ENCODE measurements at regions not wholly inside any gene's neighbourhood (a gene's known extent, or its start where the extent isn't known, plus 50 kb on each side); places are given as distances from the start of the nearest gene placed in this dataset.

GRCh38 chr4:14465507-14465906, 536.8 kb upstream of the CPEB2 start:
- H3K36me3 ChIP-seq (ENCODE audit: control insufficient read depth, insufficient read depth, low read length), result no peaks in the 10 kb centered on the region
- H3K27me3 ChIP-seq (ENCODE audit: control insufficient read depth, insufficient read depth, low read length), result no peaks in the 10 kb centered on the region
- H3K27ac ChIP-seq (ENCODE audit: low read depth, low read length), result no peak overlapping the region
- H3K4me1 ChIP-seq (ENCODE audit: control insufficient read depth, insufficient read depth, low read length), result no peaks in the 10 kb centered on the region
- H3K9ac ChIP-seq (ENCODE audit: low read length), result no peak overlapping the region
- H3K4me3 ChIP-seq (ENCODE audit: low read length), result no peak overlapping the region

DNA sequence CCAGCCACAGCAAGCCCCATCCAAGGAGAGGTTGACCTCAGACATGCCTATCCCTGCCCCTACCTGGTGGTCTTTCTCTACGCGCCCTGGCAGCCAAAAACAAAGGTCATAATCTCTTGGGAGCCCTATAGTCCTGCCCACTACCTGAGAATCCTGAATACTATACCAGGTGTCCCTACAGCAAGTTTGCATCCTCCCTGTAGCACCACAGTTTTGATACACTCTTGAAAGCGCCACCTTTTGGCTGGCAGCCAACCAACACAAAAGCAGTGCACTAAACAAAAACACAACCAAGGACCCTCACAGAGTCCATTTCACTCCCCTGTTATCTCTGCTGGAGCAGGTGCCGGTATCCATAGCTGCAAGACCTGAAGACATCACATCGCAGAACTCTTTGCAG, 523.8 kb upstream of the CPEB2 start:
- Histone ChIP-seq H3K9ac (ENCODE audit: low read length) (no peak overlapping the region), H3K27me3 (ENCODE audit: control insufficient read depth, insufficient read depth, low read length) (no peaks in the 10 kb centered on the region), H3K27ac (ENCODE audit: low read depth, low read length) (no peak overlapping the region), H3K4me3 (ENCODE audit: low read length) (no peak overlapping the region), H3K36me3 (ENCODE audit: control insufficient read depth, insufficient read depth, low read length) (no peaks in the 10 kb centered on the region), H3K4me1 (ENCODE audit: control insufficient read depth, insufficient read depth, low read length) (no peaks in the 10 kb centered on the region)

- no peak overlapping the region for H3K4me3 ChIP-seq (ENCODE audit: low read length)
- H3K27me3 ChIP-seq (ENCODE audit: control insufficient read depth, insufficient read depth, low read length), result no peaks in the 10 kb centered on the region
- no peaks in the 10 kb centered on the region for H3K36me3 ChIP-seq (ENCODE audit: control insufficient read depth, insufficient read depth, low read length)
- H3K27ac ChIP-seq (ENCODE audit: low read depth, low read length), result no peak overlapping the region
- H3K4me1 ChIP-seq (ENCODE audit: control insufficient read depth, insufficient read depth, low read length), result no peaks in the 10 kb centered on the region
- H3K9ac ChIP-seq (ENCODE audit: low read length), result no peak overlapping the region
Measured at GRCh38 chr4:14496408-14496807, 505.9 kb upstream of the CPEB2 start.

- no peaks in the 10 kb centered on the region for H3K4me1 ChIP-seq (ENCODE audit: control insufficient read depth, insufficient read depth, low read length)
- no peak overlapping the region for H3K27ac ChIP-seq (ENCODE audit: low read depth, low read length)
- H3K4me3 ChIP-seq (ENCODE audit: low read length), result no peak overlapping the region
- H3K36me3 ChIP-seq (ENCODE audit: control insufficient read depth, insufficient read depth, low read length), result no peaks in the 10 kb centered on the region
- H3K9ac ChIP-seq (ENCODE audit: low read length), result no peak overlapping the region
- H3K27me3 ChIP-seq (ENCODE audit: control insufficient read depth, insufficient read depth, low read length), result no peaks in the 10 kb centered on the region
Measured at GRCh38 chr4:14496969-14497368, 505.3 kb upstream of the CPEB2 start.

DNA sequence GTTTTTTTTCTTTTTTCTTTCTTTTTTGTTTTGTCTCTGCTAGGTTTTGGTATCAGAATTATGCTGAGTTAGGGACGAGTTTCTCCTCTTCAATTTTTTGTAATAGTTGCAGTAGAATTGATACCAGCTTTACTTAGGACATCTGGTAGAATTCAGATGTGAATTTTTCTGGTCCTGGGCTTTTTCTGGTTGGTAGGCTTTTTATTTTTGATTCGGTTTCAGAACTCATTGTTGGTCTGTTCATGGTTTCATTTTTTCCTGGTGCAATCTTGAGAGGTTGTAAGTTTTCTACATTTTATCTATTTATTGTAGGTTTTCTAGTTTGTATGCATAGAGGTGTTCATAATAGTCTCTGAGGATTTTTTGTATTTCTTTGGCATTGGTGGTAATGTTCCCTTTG, 498.1 kb upstream of the CPEB2 start:
- Histone ChIP-seq H3K9ac (ENCODE audit: low read length) (no peak overlapping the region), H3K27ac (ENCODE audit: low read depth, low read length) (no peak overlapping the region), H3K4me3 (ENCODE audit: low read length) (no peak overlapping the region), H3K27me3 (ENCODE audit: control insufficient read depth, insufficient read depth, low read length) (no peaks in the 10 kb centered on the region), H3K36me3 (ENCODE audit: control insufficient read depth, insufficient read depth, low read length) (no peaks in the 10 kb centered on the region), H3K4me1 (ENCODE audit: control insufficient read depth, insufficient read depth, low read length) (no peaks in the 10 kb centered on the region)

GRCh38 chr4:14513471-14513870, 488.8 kb upstream of the CPEB2 start:
- Histone ChIP-seq H3K27ac (ENCODE audit: low read depth, low read length) (no peak overlapping the region), H3K4me3 (ENCODE audit: low read length) (no peak overlapping the region), H3K36me3 (ENCODE audit: control insufficient read depth, insufficient read depth, low read length) (no peaks in the 10 kb centered on the region), H3K4me1 (ENCODE audit: control insufficient read depth, insufficient read depth, low read length) (no peaks in the 10 kb centered on the region), H3K9ac (ENCODE audit: low read length) (no peak overlapping the region), H3K27me3 (ENCODE audit: control insufficient read depth, insufficient read depth, low read length) (no peaks in the 10 kb centered on the region)

DNA sequence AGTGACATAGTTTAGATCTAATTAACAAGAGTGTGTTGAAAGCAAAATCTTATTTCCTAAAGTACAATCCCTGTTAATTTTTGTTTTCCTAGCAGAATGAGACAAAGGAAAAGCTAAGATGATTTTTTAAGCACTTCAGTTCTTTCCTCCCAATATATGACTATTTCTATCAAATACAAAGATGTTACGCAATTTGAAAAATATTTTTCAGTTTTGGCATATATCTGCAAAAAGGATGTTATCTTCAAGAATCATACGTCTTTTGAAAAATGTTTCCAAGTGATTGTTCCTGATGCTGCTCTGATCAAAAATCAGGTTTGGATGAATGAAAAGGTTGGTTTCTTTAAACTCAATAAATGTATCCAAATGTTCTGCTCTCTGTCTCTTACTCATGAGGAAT, 486.7 kb upstream of the CPEB2 start:
- H3K36me3 ChIP-seq (ENCODE audit: control insufficient read depth, insufficient read depth, low read length), result no peaks in the 10 kb centered on the region
- H3K9ac ChIP-seq (ENCODE audit: low read length), result no peak overlapping the region
- no peak overlapping the region for H3K27ac ChIP-seq (ENCODE audit: low read depth, low read length)
- H3K4me3 ChIP-seq (ENCODE audit: low read length), result no peak overlapping the region
- no peaks in the 10 kb centered on the region for H3K4me1 ChIP-seq (ENCODE audit: control insufficient read depth, insufficient read depth, low read length)
- no peaks in the 10 kb centered on the region for H3K27me3 ChIP-seq (ENCODE audit: control insufficient read depth, insufficient read depth, low read length)

DNA sequence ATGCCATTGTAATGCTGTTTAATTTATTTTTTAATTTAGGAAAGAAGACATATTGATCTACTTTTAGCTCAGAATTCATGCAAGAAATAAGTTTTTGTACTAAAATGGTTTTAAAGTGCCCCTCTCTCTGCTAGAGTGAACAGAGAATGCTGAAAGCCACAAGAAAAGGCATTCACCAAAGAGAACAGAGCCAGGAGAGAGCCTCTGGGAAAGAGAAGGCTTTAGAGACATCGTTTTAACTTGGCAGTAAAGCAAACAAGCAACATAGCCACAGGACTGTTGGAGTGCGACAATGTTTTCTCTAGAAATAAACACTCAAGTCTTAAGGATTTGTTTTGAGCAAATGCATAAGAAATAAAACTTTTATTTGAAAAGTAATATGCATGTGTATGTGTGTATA, 484.1 kb upstream of the CPEB2 start:
- no peak overlapping the region for H3K4me3 ChIP-seq (ENCODE audit: low read length)
- H3K27me3 ChIP-seq (ENCODE audit: control insufficient read depth, insufficient read depth, low read length), result no peaks in the 10 kb centered on the region
- no peak overlapping the region for H3K9ac ChIP-seq (ENCODE audit: low read length)
- H3K4me1 ChIP-seq (ENCODE audit: control insufficient read depth, insufficient read depth, low read length), result no peaks in the 10 kb centered on the region
- no peak overlapping the region for H3K27ac ChIP-seq (ENCODE audit: low read depth, low read length)
- no peaks in the 10 kb centered on the region for H3K36me3 ChIP-seq (ENCODE audit: control insufficient read depth, insufficient read depth, low read length)

DNA sequence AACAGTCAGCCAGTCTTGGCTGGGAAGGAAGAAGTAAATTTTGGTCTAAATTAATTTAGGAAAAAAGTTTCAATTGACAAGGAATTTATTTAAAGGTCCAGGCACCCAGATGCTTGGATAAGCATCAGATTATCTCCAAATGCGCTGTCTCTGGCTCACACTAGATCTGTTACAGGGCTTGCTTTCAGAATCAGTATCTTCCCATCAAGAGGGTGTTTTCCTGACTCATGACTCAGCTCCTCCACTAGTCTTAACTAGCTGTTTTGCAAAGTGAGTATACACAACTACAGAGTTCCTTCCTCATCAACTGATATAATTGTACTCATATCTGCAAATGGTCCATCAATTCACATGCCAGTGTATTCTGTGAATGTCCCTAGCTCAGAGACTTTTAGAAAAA, 482.1 kb upstream of the CPEB2 start:
- Histone ChIP-seq H3K27ac (ENCODE audit: low read depth, low read length) (no peak overlapping the region), H3K4me3 (ENCODE audit: low read length) (no peak overlapping the region), H3K4me1 (ENCODE audit: control insufficient read depth, insufficient read depth, low read length) (no peaks in the 10 kb centered on the region), H3K27me3 (ENCODE audit: control insufficient read depth, insufficient read depth, low read length) (no peaks in the 10 kb centered on the region), H3K9ac (ENCODE audit: low read length) (no peak overlapping the region), H3K36me3 (ENCODE audit: control insufficient read depth, insufficient read depth, low read length) (no peaks in the 10 kb centered on the region)

DNA sequence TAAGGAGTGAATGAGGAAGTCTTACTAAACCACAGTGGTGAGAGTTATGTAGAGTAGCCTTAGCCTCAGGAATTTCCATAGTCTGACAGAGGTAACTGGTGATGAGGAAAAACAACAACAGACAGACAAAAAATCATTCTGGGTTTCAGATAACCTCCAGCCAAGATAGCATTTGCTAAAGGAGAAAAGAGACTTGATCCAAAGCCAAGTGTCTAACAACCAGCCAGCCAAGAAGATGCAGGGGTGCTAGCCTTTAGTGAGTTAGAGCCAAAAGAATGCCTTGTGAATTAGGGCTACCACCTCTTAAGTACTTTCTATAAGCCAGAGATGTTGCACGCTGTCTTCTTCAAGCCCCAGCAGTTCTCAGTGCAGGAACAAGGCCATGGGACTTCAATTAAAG, 478.0 kb upstream of the CPEB2 start:
- H3K4me1 ChIP-seq (ENCODE audit: control insufficient read depth, insufficient read depth, low read length), result no peaks in the 10 kb centered on the region
- no peak overlapping the region for H3K4me3 ChIP-seq (ENCODE audit: low read length)
- no peaks in the 10 kb centered on the region for H3K36me3 ChIP-seq (ENCODE audit: control insufficient read depth, insufficient read depth, low read length)
- no peak overlapping the region for H3K9ac ChIP-seq (ENCODE audit: low read length)
- no peak overlapping the region for H3K27ac ChIP-seq (ENCODE audit: low read depth, low read length)
- H3K27me3 ChIP-seq (ENCODE audit: control insufficient read depth, insufficient read depth, low read length), result no peaks in the 10 kb centered on the region

- Histone ChIP-seq H3K4me3 (ENCODE audit: low read length) (no peak overlapping the region), H3K9ac (ENCODE audit: low read length) (no peak overlapping the region), H3K27me3 (ENCODE audit: control insufficient read depth, insufficient read depth, low read length) (no peaks in the 10 kb centered on the region), H3K4me1 (ENCODE audit: control insufficient read depth, insufficient read depth, low read length) (no peaks in the 10 kb centered on the region), H3K27ac (ENCODE audit: low read depth, low read length) (no peak overlapping the region), H3K36me3 (ENCODE audit: control insufficient read depth, insufficient read depth, low read length) (no peaks in the 10 kb centered on the region)
Measured at GRCh38 chr4:14528918-14529317, 473.4 kb upstream of the CPEB2 start.

DNA sequence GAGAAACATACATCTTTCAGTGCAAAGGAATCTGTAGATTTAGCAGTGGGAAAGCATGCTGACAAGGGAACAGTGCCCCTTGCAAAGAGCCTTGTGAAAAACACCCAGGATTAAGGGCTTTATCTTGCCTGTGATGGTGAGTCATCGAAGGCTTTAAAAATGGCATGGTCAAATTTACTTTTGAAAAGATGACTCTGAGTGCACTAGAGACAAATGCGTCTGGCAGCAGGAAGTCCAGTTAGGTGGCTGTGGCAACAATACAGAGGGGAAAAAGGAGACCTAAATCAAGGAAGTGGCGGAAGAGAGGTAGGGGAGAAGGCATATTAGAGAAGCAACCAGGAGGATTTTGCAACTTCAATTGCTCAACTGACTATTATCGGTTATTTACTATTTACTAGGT, 472.6 kb upstream of the CPEB2 start:
- H3K27ac ChIP-seq (ENCODE audit: low read depth, low read length), result no peak overlapping the region
- no peak overlapping the region for H3K9ac ChIP-seq (ENCODE audit: low read length)
- H3K36me3 ChIP-seq (ENCODE audit: control insufficient read depth, insufficient read depth, low read length), result no peaks in the 10 kb centered on the region
- H3K27me3 ChIP-seq (ENCODE audit: control insufficient read depth, insufficient read depth, low read length), result no peaks in the 10 kb centered on the region
- no peaks in the 10 kb centered on the region for H3K4me1 ChIP-seq (ENCODE audit: control insufficient read depth, insufficient read depth, low read length)
- no peak overlapping the region for H3K4me3 ChIP-seq (ENCODE audit: low read length)

DNA sequence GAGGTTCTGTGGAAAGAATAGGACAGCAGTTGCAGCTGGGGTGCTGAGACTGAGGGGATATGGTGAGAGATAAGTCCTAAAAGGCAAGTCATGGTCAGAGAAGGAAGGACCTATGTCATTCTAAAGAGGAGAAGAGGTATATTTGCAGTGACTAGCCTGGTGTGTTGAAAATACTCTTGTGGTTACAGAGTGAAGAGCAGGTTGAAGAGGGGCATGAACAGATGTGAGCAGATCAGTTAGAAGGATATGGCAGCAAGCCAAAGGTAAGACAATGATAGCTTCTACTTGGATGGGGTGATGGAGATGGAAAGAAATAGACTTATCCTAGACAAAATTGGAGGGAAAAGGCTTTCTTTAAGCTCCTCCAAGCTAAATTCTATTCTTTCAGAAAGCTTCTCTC, 469.8 kb upstream of the CPEB2 start:
- H3K36me3 ChIP-seq (ENCODE audit: control insufficient read depth, insufficient read depth, low read length), result no peaks in the 10 kb centered on the region
- no peaks in the 10 kb centered on the region for H3K27me3 ChIP-seq (ENCODE audit: control insufficient read depth, insufficient read depth, low read length)
- no peak overlapping the region for H3K27ac ChIP-seq (ENCODE audit: low read depth, low read length)
- no peaks in the 10 kb centered on the region for H3K4me1 ChIP-seq (ENCODE audit: control insufficient read depth, insufficient read depth, low read length)
- H3K4me3 ChIP-seq (ENCODE audit: low read length), result no peak overlapping the region
- no peak overlapping the region for H3K9ac ChIP-seq (ENCODE audit: low read length)

DNA sequence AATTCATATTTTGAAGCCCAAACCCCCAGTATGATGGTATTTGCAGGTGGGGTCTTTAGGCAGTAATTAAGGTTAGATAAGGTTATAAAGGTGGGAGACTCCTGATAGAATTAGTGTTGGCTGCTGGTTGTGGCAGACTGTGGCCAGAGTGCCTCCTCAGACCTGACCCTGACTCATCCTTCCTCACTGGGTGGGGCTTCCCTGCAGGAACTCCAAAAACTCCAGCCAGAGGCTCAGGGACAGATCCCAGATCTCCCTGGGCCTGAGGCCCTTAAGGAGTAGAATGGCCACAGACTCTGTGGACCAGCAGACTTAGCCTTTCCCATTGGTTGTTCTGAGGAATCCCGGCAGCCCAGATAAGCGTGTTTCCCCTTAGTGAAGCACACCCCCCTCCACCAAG, 463.0 kb upstream of the CPEB2 start:
- Histone ChIP-seq H3K27ac (ENCODE audit: low read depth, low read length) (no peak overlapping the region), H3K27me3 (ENCODE audit: control insufficient read depth, insufficient read depth, low read length) (no peaks in the 10 kb centered on the region), H3K9ac (ENCODE audit: low read length) (no peak overlapping the region), H3K36me3 (ENCODE audit: control insufficient read depth, insufficient read depth, low read length) (no peaks in the 10 kb centered on the region), H3K4me1 (ENCODE audit: control insufficient read depth, insufficient read depth, low read length) (no peaks in the 10 kb centered on the region), H3K4me3 (ENCODE audit: low read length) (no peak overlapping the region)

Data from rectal smooth muscle tissue (tissue), 1 donor.